ENCODE measurements at regions not wholly inside any gene's neighbourhood (a gene's known extent, or its start where the extent isn't known, plus 50 kb on each side); places are given as distances from the start of the nearest gene placed in this dataset.
A peak's percentile ranks its signal among the peaks of the same experiment; 100 is the strongest.
"Not testable (repeated sequence)": the region's sequence is repeated elsewhere in the genome, so short reads cannot be mapped to it uniquely, and the experiment has no call there.

DNA sequence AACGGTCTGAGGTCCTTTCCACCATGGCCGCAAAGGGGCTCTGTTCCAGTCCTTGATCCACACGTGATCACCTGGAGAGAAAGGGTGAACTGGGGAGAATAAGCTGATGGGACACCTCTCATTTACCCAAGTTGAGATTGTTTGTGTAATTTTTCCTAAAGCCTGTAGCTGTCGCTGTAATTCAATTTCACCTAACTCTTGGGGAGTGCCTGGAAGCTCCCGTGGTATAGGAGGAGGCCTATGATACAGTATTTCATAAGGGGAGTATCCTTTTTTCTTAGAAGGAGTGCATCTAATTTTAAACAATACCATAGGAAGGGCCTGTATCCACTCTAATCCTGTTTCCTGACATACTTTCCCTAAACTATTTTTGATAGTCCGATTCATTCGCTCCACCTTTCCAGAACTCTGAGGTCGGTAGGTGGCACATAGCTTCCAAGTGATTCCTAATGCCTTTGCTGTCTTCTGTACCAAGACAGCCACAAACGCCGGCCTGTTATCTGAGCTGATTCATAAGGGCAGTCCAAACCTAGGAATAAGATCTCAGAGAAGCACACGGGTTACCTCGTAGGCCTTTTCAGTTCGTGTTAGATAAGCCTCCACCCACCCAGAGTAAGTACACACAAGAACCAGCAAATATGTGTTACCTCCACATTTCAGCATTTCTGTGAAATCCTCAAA, 78.9 kb upstream of the VEPH1 start:
- DNase-seq (ENCODE audit: low spot score) = not testable (repeated sequence)

DNA sequence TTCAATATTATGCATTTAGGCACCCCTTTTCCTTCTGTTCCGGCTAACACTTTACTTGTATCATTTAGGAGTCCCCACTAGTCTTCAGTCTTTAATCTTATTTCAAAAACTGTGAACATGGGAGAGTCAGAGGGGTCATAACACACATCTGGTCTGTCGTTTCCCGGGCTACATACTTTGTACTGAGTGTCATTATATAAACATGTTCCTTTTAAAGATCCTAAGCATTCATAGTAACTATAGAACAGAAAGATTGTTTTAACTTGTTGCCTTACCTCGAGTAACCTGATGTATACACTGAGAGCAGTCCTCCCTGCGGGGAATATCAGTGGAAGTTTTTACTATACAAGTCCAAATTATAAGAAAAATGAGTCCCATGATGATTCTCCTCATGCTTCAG, 78.2 kb upstream of the VEPH1 start:
- no peak for DNase-seq (ENCODE audit: low spot score)

DNA sequence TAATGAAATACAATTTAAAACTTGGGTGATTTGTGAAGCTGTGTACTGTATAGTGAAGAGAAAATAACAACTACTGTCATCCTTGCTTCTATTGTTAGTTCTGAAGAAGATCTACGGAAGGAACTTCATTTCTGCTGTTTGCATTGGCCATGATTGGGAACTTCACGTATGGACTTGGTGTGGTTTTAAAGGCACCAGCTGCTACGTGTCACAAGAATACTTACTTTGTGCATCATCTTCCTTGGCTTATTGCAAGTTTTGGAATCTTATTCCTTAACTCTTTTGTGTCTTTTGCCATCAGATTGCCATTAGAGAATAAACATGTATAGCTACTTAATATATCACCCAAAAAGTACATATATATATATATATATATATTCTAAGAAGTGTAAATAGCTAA, 75.0 kb upstream of the VEPH1 start:
- no peak for DNase-seq (ENCODE audit: low spot score)

DNA sequence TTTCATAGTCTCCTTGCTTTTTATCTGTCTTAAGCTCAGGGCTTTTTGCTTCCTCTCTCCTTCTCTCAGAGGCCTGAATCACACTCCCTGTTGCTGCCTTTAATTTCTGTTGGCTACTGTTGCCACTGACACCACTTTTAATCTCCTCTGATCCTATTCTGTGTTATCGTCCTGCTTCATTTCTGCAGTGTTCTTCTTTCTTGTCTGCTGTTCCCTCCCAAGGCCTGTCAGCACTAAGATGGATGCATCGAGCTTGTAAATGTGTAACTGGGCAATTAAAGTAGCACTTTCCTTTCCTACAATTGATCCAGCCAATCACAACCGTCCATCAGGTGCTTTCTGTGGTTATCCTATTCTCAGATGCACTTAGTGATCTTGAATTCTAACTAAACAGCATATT, 71.3 kb upstream of the VEPH1 start:
- no peak for DNase-seq (ENCODE audit: low spot score)

DNA sequence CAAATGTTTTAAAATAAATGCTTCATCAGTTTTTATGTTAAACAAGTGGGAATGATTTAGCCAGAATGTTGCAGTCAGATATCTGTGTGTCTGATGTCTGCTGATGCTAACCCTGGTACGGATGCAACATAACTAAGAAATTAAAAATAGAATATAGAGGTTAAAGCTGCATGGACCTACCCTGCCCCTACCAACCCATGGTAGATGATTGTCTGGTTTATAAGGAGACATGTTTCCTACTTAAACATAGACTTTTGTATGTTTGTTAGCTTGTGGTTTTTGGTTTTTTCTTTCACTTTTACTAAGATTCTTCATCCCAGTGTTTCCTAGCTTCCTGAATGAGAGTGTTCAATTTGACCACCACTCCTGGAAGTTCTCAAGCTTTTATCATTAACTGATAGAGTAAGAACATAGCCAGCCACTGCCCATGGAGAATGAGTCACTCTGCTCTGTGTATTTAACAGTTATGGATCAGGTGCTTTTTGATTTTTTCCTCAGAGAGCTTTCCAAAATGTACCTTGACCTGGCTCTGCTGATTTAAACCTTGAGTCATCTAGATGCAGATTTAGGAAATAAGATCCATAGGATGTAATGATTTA, 70.7 kb upstream of the VEPH1 start:
- DNase-seq (ENCODE audit: low spot score) = no peak

- DNase-seq (ENCODE audit: low spot score) = peak; percentile 16
Measured at GRCh38 chr3:157573281-157573680, 70.1 kb upstream of the VEPH1 start.

DNA sequence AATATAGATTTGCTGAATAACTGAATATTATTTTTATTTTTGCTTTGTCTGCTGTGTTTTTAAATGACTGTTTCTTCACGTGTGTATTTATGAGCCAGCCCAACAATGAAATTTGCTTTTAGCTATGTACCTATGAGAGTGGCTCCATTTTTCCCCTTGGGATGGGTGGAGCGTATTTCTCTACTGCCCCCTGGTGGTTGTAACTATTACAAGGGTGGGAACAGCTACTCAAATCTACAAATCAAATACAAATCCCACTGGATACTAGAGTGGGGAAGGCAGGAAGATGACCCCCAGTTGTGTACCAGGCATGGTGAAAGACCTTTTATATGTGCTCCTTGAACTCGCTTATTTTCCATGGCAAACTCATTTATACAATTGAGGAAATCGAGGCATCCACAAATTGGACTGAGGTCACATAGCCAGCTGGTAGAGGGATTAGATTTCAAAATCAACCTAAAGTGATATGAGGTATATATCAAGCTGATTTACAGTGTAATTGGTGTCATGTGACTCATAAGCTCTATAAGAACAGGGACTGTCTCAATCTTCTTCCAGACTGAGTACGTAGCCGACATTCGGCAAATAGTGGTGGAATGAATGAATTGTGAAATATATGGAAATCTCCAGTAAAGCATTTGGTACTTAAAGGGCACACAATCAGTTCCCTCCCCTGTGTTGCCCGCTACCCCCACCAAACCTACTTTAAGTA, 69.5 kb upstream of the VEPH1 start:
- DNase-seq (ENCODE audit: low spot score) = peak; percentile 52

GRCh38 chr3:157566596-157566995, 63.4 kb upstream of the VEPH1 start:
- DNase-seq (ENCODE audit: low spot score) = no peak

GRCh38 chr3:157559401-157559800, 56.2 kb upstream of the VEPH1 start:
- no peak for DNase-seq (ENCODE audit: low spot score)

All from GM03348 (cell line).